ENCODE measurements at regions not wholly inside any gene's neighbourhood (a gene's known extent, or its start where the extent isn't known, plus 50 kb on each side); places are given as distances from the start of the nearest gene placed in this dataset.
"Not testable (repeated sequence)": the region's sequence is repeated elsewhere in the genome, so short reads cannot be mapped to it uniquely, and the experiment has no call there.

DNA sequence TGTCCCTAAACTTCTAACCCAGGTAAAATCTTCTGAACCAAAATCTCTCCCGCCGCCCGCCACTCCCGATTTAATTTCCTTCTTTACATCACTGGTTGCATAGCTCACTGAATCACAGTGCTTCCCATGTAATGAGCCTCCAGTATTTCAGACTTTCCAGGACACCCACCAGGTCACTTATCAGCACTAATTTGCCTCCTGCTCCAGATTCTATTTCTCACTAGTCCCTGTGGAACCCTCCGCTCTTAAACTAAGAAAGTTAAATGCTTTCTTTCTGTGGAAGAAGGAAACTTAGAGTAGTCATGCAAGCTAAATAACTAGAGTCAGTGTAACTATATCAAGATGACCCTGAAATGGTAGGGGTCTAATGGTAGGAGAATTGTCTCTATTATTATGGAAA lies 106.6 kb upstream of the OPCML start:
- Histone ChIP-seq H3K4me3 (ENCODE audit: low read depth, low read length) (no peak overlapping the region), H3K9me3 (ENCODE audit: control insufficient read depth, insufficient read depth, low read depth, low read length) (no peaks in the 10 kb centered on the region), H3K9ac (ENCODE audit: low read length) (no peak overlapping the region), H3K27ac (ENCODE audit: low read depth, low read length) (no peak overlapping the region), H3K27me3 (ENCODE audit: control insufficient read depth, insufficient read depth, low read length) (no peaks in the 10 kb centered on the region), H3K36me3 (ENCODE audit: control insufficient read depth, insufficient read depth, low read length) (no peaks in the 10 kb centered on the region), H3K4me1 (ENCODE audit: control insufficient read depth, insufficient read depth, low read length) (peaks cover 24% of the 10 kb centered on the region)

DNA sequence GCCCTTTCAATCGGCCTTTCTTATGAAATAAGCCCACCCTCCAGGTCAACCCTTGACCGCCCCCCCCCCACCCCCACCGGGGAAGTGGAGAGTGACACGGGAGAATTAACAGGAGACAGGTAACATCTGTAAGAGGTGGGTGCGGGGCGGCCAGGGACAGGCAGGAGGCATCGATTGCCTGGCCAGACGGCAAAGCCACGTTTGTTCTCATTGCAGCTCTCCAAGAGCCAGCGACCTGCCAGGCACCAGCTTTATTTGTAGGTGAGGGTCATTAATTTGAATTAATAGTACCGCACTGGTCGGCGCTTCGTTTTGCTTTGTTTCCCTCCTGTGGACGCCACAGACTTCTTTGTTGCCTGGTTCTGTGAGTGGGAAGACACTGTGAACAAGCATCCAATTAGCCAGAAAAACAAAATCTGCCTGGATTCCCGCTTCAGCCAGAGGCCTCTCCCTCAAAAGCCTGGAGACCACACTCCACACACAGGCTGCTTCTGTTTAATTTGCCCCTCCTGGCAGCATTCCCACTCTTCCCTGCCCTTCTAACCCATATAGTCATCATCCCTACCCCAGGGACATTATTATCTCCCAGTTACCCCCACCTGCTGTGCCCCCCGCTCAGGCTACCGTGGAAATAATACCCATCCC lies 104.5 kb upstream of the OPCML start:
- Histone ChIP-seq H3K9ac (ENCODE audit: low read length) (no peak overlapping the region), H3K4me1 (ENCODE audit: control insufficient read depth, insufficient read depth, low read length) (peaks cover 24% of the 10 kb centered on the region), H3K27me3 (ENCODE audit: control insufficient read depth, insufficient read depth, low read length) (no peaks in the 10 kb centered on the region), H3K4me3 (ENCODE audit: low read depth, low read length) (no peak overlapping the region), H3K27ac (ENCODE audit: low read depth, low read length) (no peak overlapping the region), H3K36me3 (ENCODE audit: control insufficient read depth, insufficient read depth, low read length) (no peaks in the 10 kb centered on the region), H3K9me3 (ENCODE audit: control insufficient read depth, insufficient read depth, low read depth, low read length) (no peaks in the 10 kb centered on the region)

DNA sequence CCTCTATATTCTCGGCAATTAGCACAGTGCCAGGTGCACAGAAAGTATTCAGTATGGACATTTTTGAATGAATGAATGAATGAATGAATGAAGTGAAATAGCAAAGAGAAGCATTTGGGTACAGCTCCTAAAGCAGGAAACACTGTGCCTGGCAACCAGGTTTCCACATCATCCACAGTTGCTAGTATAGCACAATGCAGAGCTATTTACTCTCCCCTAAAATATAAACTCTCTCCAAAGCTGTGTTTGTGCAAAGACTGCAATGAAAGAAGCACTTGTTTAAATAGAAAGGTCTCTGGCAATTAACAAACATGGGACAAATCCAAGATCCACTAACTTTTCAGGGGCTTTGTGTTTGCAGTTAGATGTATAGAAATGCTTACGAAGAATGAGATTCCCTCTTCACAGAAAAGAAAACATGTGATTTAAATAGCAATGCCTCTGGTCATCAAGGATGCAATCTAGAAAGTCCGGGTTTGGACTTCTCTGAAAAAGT lies 103.0 kb upstream of the OPCML start:
- Histone ChIP-seq H3K4me1 (ENCODE audit: control insufficient read depth, insufficient read depth, low read length) (peaks cover 24% of the 10 kb centered on the region), H3K27ac (ENCODE audit: low read depth, low read length) (no peak overlapping the region), H3K36me3 (ENCODE audit: control insufficient read depth, insufficient read depth, low read length) (no peaks in the 10 kb centered on the region), H3K9me3 (ENCODE audit: control insufficient read depth, insufficient read depth, low read depth, low read length) (no peaks in the 10 kb centered on the region), H3K4me3 (ENCODE audit: low read depth, low read length) (no peak overlapping the region), H3K27me3 (ENCODE audit: control insufficient read depth, insufficient read depth, low read length) (no peaks in the 10 kb centered on the region), H3K9ac (ENCODE audit: low read length) (no peak overlapping the region)

DNA sequence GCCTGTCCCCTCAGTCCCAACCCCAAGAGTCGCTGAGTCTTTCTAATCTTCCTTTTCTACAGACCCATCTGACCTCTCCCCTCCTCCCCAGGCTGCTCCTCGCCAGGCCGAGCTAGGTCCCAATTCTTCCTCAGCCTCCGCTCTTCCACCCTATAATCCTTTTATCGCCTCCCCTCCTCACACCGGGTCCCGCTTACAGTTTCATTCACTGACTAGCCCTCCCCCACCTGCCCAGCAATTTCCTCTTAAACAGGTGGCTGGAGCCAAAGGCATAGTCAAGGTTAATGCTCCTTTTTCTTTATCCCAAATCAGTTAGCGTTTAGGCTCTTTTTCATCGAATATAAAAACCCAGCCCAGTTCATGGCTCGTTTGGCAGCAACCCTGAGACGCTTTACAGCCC lies 96.1 kb upstream of the OPCML start:
- not testable (repeated sequence) for H3K4me3 ChIP-seq (ENCODE audit: low read depth, low read length); H3K9me3 ChIP-seq (ENCODE audit: control insufficient read depth, insufficient read depth, low read depth, low read length); H3K27ac ChIP-seq (ENCODE audit: low read depth, low read length); H3K4me1 ChIP-seq (ENCODE audit: control insufficient read depth, insufficient read depth, low read length); H3K27me3 ChIP-seq (ENCODE audit: control insufficient read depth, insufficient read depth, low read length); H3K9ac ChIP-seq (ENCODE audit: low read length); H3K36me3 ChIP-seq (ENCODE audit: control insufficient read depth, insufficient read depth, low read length)

DNA sequence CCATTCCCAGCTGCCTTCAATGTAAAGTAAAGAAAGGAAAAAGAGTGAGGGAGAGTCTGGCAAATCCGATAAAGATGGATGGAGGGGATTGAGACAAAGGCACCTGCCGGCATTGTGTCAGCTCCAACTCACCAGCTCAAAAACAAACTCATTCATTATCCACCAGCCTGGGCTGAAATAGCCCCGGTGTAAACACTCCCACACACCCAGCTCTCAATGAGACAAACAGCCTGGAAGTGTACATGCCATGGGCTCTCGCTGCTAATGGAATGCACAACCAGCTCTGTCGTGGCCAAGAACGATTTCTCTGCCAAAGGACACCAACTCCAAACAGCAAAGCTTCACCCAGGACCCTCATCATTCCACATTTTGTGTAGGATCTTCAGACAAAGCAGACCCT lies 89.3 kb upstream of the OPCML start:
- H3K27me3 ChIP-seq (ENCODE audit: control insufficient read depth, insufficient read depth, low read length) = no peaks in the 10 kb centered on the region
- H3K9ac ChIP-seq (ENCODE audit: low read length) = no peak overlapping the region
- H3K4me1 ChIP-seq (ENCODE audit: control insufficient read depth, insufficient read depth, low read length) = peaks cover 3% of the 10 kb centered on the region; the same call in 1 of the 2 replicates
- no peaks in the 10 kb centered on the region for H3K36me3 ChIP-seq (ENCODE audit: control insufficient read depth, insufficient read depth, low read length)
- H3K9me3 ChIP-seq (ENCODE audit: control insufficient read depth, insufficient read depth, low read depth, low read length) = peaks cover 8% of the 10 kb centered on the region; the same call in 1 of the 2 replicates
- no peak overlapping the region for H3K4me3 ChIP-seq (ENCODE audit: low read depth, low read length)
- no peak overlapping the region for H3K27ac ChIP-seq (ENCODE audit: low read depth, low read length)

DNA sequence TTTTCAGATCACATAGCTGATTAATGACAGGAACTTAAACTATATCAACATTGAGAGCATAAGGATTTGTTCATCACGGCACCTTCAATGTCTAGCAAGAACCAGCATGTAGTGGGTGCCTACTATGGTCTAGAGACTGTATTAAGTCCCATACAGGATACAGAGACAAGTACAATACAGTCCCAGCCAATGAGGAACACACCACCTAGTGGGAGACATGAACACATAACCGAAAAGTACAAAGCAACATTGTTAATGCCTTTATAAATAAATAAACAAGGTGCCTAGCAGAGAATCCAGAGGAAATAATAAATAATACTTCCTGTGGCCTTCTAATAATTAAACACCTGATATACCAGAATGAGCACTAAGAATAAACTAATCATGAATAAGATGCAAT lies 87.7 kb upstream of the OPCML start:
- Histone ChIP-seq H3K27ac (ENCODE audit: low read depth, low read length) (no peak overlapping the region), H3K36me3 (ENCODE audit: control insufficient read depth, insufficient read depth, low read length) (no peaks in the 10 kb centered on the region), H3K27me3 (ENCODE audit: control insufficient read depth, insufficient read depth, low read length) (no peaks in the 10 kb centered on the region), H3K9me3 (ENCODE audit: control insufficient read depth, insufficient read depth, low read depth, low read length) (peaks cover 8% of the 10 kb centered on the region; the same call in 1 of the 2 replicates), H3K4me3 (ENCODE audit: low read depth, low read length) (no peak overlapping the region), H3K9ac (ENCODE audit: low read length) (no peak overlapping the region), H3K4me1 (ENCODE audit: control insufficient read depth, insufficient read depth, low read length) (peaks cover 3% of the 10 kb centered on the region; the same call in 1 of the 2 replicates)

DNA sequence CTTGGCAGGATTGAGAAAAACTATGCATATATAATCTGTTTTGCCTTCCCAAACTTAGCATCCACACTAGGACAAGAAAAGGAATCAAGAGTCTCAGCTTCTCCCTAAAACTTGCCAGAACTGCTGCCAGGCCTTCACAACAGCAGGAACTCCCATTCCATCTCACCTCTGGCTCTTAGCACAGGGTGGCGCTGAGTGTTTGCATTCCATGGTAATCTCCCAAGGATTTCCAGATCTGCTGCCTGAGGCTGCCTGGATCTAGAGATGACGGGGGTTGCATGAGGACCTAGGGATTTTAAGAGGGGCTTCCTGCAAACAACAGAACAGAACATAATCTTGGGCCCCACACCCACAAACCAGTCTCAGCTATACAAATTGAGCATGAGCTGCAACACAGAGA lies 87.1 kb upstream of the OPCML start:
- no peak overlapping the region for H3K27ac ChIP-seq (ENCODE audit: low read depth, low read length)
- H3K36me3 ChIP-seq (ENCODE audit: control insufficient read depth, insufficient read depth, low read length) = no peaks in the 10 kb centered on the region
- H3K27me3 ChIP-seq (ENCODE audit: control insufficient read depth, insufficient read depth, low read length) = no peaks in the 10 kb centered on the region
- no peak overlapping the region for H3K9ac ChIP-seq (ENCODE audit: low read length)
- H3K4me3 ChIP-seq (ENCODE audit: low read depth, low read length) = no peak overlapping the region
- peaks cover 8% of the 10 kb centered on the region; the same call in 1 of the 2 replicates for H3K9me3 ChIP-seq (ENCODE audit: control insufficient read depth, insufficient read depth, low read depth, low read length)
- H3K4me1 ChIP-seq (ENCODE audit: control insufficient read depth, insufficient read depth, low read length) = peaks cover 3% of the 10 kb centered on the region; the same call in 1 of the 2 replicates

DNA sequence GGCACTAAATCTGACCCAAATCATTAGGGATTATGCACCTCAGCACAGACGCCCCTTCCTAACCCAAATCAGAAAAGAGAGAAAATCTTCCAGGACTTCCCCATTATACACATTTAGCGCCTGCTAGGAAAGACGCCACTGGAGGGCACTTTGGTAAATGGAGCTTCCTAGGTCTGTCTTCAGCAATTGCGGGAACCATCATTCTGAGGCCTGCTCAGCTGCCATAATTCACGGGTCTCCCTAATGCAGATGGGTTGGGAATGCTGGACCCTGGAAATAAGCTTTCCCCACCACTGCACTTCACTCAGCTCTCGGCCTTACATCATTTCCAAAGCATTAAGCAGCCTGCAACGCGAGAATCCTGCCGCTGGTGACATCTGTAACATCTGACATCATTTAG lies 86.2 kb upstream of the OPCML start:
- peaks cover 8% of the 10 kb centered on the region; the same call in 1 of the 2 replicates for H3K9me3 ChIP-seq (ENCODE audit: control insufficient read depth, insufficient read depth, low read depth, low read length)
- H3K27me3 ChIP-seq (ENCODE audit: control insufficient read depth, insufficient read depth, low read length) = no peaks in the 10 kb centered on the region

DNA sequence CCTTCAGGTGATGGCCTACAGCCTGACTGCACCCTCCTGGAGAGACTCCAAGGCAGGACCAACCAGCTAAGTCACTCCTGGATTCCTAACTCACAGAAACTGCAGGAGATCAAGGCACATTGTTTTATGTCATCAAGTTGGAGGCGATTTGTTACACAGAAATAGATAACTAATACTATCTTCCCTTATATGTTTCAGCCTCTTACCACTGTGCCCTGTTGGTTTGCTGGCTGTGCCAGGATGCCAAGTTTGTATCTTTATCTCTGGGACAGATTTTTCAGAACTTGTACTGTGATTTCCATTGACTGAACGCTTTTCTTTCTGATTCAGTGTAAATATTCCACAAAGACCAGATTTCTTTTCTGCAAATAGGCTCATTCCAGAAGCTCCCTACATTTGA lies 76.2 kb upstream of the OPCML start:
- Histone ChIP-seq H3K27me3 (ENCODE audit: control insufficient read depth, insufficient read depth, low read length) (no peaks in the 10 kb centered on the region), H3K27ac (ENCODE audit: low read depth, low read length) (no peak overlapping the region), H3K36me3 (ENCODE audit: control insufficient read depth, insufficient read depth, low read length) (no peaks in the 10 kb centered on the region), H3K9ac (ENCODE audit: low read length) (no peak overlapping the region), H3K4me1 (ENCODE audit: control insufficient read depth, insufficient read depth, low read length) (peaks cover 7% of the 10 kb centered on the region; the same call in 1 of the 2 replicates), H3K9me3 (ENCODE audit: control insufficient read depth, insufficient read depth, low read depth, low read length) (peaks cover 13% of the 10 kb centered on the region), H3K4me3 (ENCODE audit: low read depth, low read length) (no peak overlapping the region)

More for the DNA sequence above, 86.2 kb upstream of the OPCML start:
- Histone ChIP-seq H3K36me3 (ENCODE audit: control insufficient read depth, insufficient read depth, low read length) (no peaks in the 10 kb centered on the region), H3K9ac (ENCODE audit: low read length) (no peak overlapping the region), H3K4me3 (ENCODE audit: low read depth, low read length) (no peak overlapping the region), H3K27ac (ENCODE audit: low read depth, low read length) (no peak overlapping the region), H3K4me1 (ENCODE audit: control insufficient read depth, insufficient read depth, low read length) (peaks cover 3% of the 10 kb centered on the region; the same call in 1 of the 2 replicates)

DNA sequence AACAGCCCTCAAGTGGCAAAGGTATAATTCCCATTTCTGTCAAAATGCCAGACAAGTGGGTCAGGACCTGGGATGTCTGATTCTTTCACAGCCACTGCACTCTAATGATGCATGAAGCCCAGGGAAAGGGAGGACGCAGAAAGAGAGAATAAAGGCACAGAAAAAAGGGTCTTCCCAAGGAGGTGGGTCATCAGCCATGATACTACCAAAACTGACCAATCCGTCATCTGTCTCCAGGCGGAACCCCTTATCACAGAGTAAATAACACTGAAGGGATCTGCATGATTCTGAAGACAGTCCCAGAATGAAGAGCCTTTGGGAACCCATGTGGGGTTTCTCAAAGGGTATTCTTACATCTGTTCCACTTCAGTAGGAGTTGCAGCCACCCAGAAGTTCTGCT lies 73.8 kb upstream of the OPCML start:
- Histone ChIP-seq H3K9ac (ENCODE audit: low read length) (no peak overlapping the region), H3K4me1 (ENCODE audit: control insufficient read depth, insufficient read depth, low read length) (peaks cover 7% of the 10 kb centered on the region; the same call in 1 of the 2 replicates), H3K27ac (ENCODE audit: low read depth, low read length) (no peak overlapping the region), H3K4me3 (ENCODE audit: low read depth, low read length) (no peak overlapping the region), H3K9me3 (ENCODE audit: control insufficient read depth, insufficient read depth, low read depth, low read length) (peaks cover 13% of the 10 kb centered on the region), H3K27me3 (ENCODE audit: control insufficient read depth, insufficient read depth, low read length) (no peaks in the 10 kb centered on the region), H3K36me3 (ENCODE audit: control insufficient read depth, insufficient read depth, low read length) (no peaks in the 10 kb centered on the region)

DNA sequence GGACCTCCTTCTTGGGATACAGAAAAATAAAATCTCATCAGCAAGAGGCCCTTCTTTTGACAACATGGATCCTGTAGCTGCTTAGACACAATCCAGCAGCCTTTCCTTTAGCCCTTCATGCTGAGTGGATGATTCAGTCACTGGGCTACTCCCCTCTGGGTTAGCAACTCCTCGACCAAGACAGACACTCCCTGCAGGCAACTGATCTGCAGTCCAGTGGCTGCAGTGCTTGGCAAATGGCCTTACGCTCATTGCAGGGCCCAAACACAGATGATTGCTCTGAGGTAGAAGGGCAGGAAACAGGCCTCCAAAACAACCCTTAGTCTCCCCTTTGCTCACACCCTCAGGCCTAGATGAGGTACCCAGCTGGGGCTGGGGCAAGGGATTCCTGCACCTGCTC lies 73.2 kb upstream of the OPCML start:
- H3K9ac ChIP-seq (ENCODE audit: low read length) = no peak overlapping the region
- no peak overlapping the region for H3K4me3 ChIP-seq (ENCODE audit: low read depth, low read length)
- H3K27ac ChIP-seq (ENCODE audit: low read depth, low read length) = no peak overlapping the region
- no peaks in the 10 kb centered on the region for H3K27me3 ChIP-seq (ENCODE audit: control insufficient read depth, insufficient read depth, low read length)
- H3K9me3 ChIP-seq (ENCODE audit: control insufficient read depth, insufficient read depth, low read depth, low read length) = peaks cover 11% of the 10 kb centered on the region
- peaks cover 7% of the 10 kb centered on the region; the same call in 1 of the 2 replicates for H3K4me1 ChIP-seq (ENCODE audit: control insufficient read depth, insufficient read depth, low read length)
- H3K36me3 ChIP-seq (ENCODE audit: control insufficient read depth, insufficient read depth, low read length) = no peaks in the 10 kb centered on the region
